Aorta (tissue), 5 donors: ENCODE measurements at regions not wholly inside any gene's neighbourhood (a gene's known extent, or its start where the extent isn't known, plus 50 kb on each side); places are given as distances from the start of the nearest gene placed in this dataset.
"Not testable (repeated sequence)": the region's sequence is repeated elsewhere in the genome, so short reads cannot be mapped to it uniquely, and the experiment has no call there.

ENCODE experiments used
- ATAC-seq: fragments of 200-7000 bp; cut with Tn5 transposase; one replicate; pipeline ENCODE4 v1.9.1; 2022; ENCODE audit warnings: moderate library complexity; ENCODE audit not compliant: low FRiP score
- DNase-seq, 2 donors: peaks; one replicate each; pipeline ENCODE4 v3.0.0-alpha.2; 2020
- H3K27ac ChIP-seq, 2 donors: one replicate each; pipeline ENCODE4 v1.5.1; 2013; ENCODE audit warnings: low read length in 2 of 2, mild to moderate bottlenecking in 2 of 2, moderate library complexity in 2 of 2, control low read depth in 1 of 2, inconsistent platforms in 1 of 2, low read depth in 1 of 2
- H3K27me3 ChIP-seq, 2 donors: one replicate each; pipeline ENCODE4 v1.6.1; 2013; ENCODE audit warnings: control low read depth in 1 of 2, low read length in 1 of 2, mild to moderate bottlenecking in 1 of 2, moderate library complexity in 1 of 2; ENCODE audit not compliant: insufficient read depth in 2 of 2, control insufficient read depth in 1 of 2
- H3K36me3 ChIP-seq, 2 donors: one replicate each; pipeline ENCODE4 v1.6.1; 2013; ENCODE audit warnings: control low read depth in 1 of 2, low read length in 1 of 2, mild to moderate bottlenecking in 1 of 2; ENCODE audit not compliant: insufficient read depth in 2 of 2, control insufficient read depth in 1 of 2
- H3K4me1 ChIP-seq, 2 donors: one replicate each; pipeline ENCODE4 v1.6.1; 2013; ENCODE audit warnings: low read length in 2 of 2, control low read depth in 1 of 2, mild to moderate bottlenecking in 1 of 2, moderate library complexity in 1 of 2; ENCODE audit not compliant: insufficient read depth in 2 of 2, control insufficient read depth in 1 of 2
- H3K4me3 ChIP-seq, 2 donors: one replicate each; pipeline ENCODE4 v1.5.1; 2013; ENCODE audit warnings: low read length in 2 of 2, control low read depth in 1 of 2, mild to moderate bottlenecking in 1 of 2
- H3K9me3 ChIP-seq: one replicate; pipeline ENCODE4 v1.6.1; 2013; ENCODE audit warnings: mild to moderate bottlenecking, low read length; ENCODE audit not compliant: control insufficient read depth
- WGBS, 2 donors: extraction: QIAGEN DNeasy Blood & Tissue Kit; methylation state at CpG; one replicate each; pipeline ENCODE4 v1.1.7; 2013; 5-methylcytosine and 5-hydroxymethylcytosine counted together
- intact Hi-C, 2 donors: fragments of 100-400 bp; cut with DNase I; formaldehyde crosslinking; loops; one replicate each; pipeline versions ENCODE4 v1.14.2 to v1.15.0; 2022
- donor health status: healthy with polysubstance abuse.
- donor health status: Bipolar disorder and iron deficiency.
- donor health status: DM: no; HTN: no; CAD: no.
- donor health status: DM: no; HTN: no; CAD: no.
- donor health status: DM: yes; HTN: yes; CAD: no.

- Histone ChIP-seq H3K27me3 (no peaks in the 10 kb centered on the region), H3K27ac (no peak overlapping the region), H3K4me1 (no peaks in the 10 kb centered on the region), H3K36me3 (no peaks in the 10 kb centered on the region), H3K4me3 (no peak overlapping the region), H3K9me3 (no peaks in the 10 kb centered on the region)
- ATAC-seq = no peak
- no peak for DNase-seq
- WGBS, 2 donors = 14 to 23% methylated on average over 3 of the region's 3 CpGs
- intact Hi-C loops = no loop called here
These were observed 920.5 kb downstream of the TLE4 start for GRCh38 chr9:80492221-80492620.

- no peak for ATAC-seq
- Histone ChIP-seq H3K36me3 (no peaks in the 10 kb centered on the region), H3K4me1 (no peaks in the 10 kb centered on the region), H3K27ac (no peak overlapping the region), H3K4me3 (no peak overlapping the region), H3K9me3 (no peaks in the 10 kb centered on the region), H3K27me3 (no peaks in the 10 kb centered on the region)
- DNase-seq = no peak
- 96% methylated on average over 4 of the region's 4 CpGs for WGBS, 2 donors
- intact Hi-C loops = no loop called here
These were observed 919.4 kb downstream of the TLE4 start for GRCh38 chr9:80491086-80491696.

- no peaks in the 10 kb centered on the region for H3K4me1 ChIP-seq
- intact Hi-C loops = no loop called here
- no peak for ATAC-seq
- DNase-seq = no peak
- H3K9me3 ChIP-seq = no peaks in the 10 kb centered on the region
- no peaks in the 10 kb centered on the region for H3K36me3 ChIP-seq
- H3K27me3 ChIP-seq = no peaks in the 10 kb centered on the region
- WGBS, 2 donors = 96 to 99% methylated on average over 4 of the region's 4 CpGs
- no peak overlapping the region for H3K4me3 ChIP-seq
- H3K27ac ChIP-seq = no peak overlapping the region
These were observed 917.6 kb downstream of the TLE4 start for GRCh38 chr9:80489329-80489728.

GRCh38 chr9:80485420-80486250 lies 913.9 kb downstream of the TLE4 start:
- Histone ChIP-seq H3K36me3 (no peaks in the 10 kb centered on the region), H3K4me3 (no peak overlapping the region), H3K4me1 (no peaks in the 10 kb centered on the region), H3K27ac (no peak overlapping the region), H3K27me3 (no peaks in the 10 kb centered on the region), H3K9me3 (peaks cover 9% of the 10 kb centered on the region)
- ATAC-seq (no peak), DNase-seq (no peak)
- WGBS, 2 donors = 16 to 38% methylated on average over 3 of the region's 3 CpGs
- intact Hi-C loops = no loop called here

- H3K27ac ChIP-seq, H3K36me3 ChIP-seq, H3K4me1 ChIP-seq, H3K9me3 ChIP-seq, H3K4me3 ChIP-seq, H3K27me3 ChIP-seq, intact Hi-C loops, ATAC-seq, DNase-seq: not testable (repeated sequence)
- WGBS, 2 donors = 69% methylated on average over 1 of the region's 1 CpG
These were observed 910.5 kb downstream of the TLE4 start for GRCh38 chr9:80482251-80482650.

GRCh38 chr9:80467632-80468031 lies 895.9 kb downstream of the TLE4 start:
- H3K27ac ChIP-seq = no peak overlapping the region
- 44 to 48% methylated on average over 3 of the region's 3 CpGs for WGBS, 2 donors
- H3K36me3 ChIP-seq = no peaks in the 10 kb centered on the region
- no peaks in the 10 kb centered on the region for H3K9me3 ChIP-seq
- H3K27me3 ChIP-seq = no peaks in the 10 kb centered on the region
- H3K4me1 ChIP-seq = no peaks in the 10 kb centered on the region
- intact Hi-C loops = no loop called here
- DNase-seq (no peak), ATAC-seq (peak; percentile 52)
- no peak overlapping the region for H3K4me3 ChIP-seq

- ATAC-seq (no peak), DNase-seq (no peak)
- Histone ChIP-seq H3K27me3 (no peaks in the 10 kb centered on the region), H3K27ac (no peak overlapping the region), H3K4me1 (no peaks in the 10 kb centered on the region), H3K9me3 (no peaks in the 10 kb centered on the region), H3K36me3 (no peaks in the 10 kb centered on the region), H3K4me3 (no peak overlapping the region)
- intact Hi-C loops = no loop called here
- 95 to 99% methylated on average over 3 of the region's 3 CpGs for WGBS, 2 donors
These were observed 893.8 kb downstream of the TLE4 start for GRCh38 chr9:80465556-80465955.

GRCh38 chr9:80449513-80449912 lies 877.7 kb downstream of the TLE4 start:
- Histone ChIP-seq H3K36me3 (no peaks in the 10 kb centered on the region), H3K4me1 (no peaks in the 10 kb centered on the region), H3K9me3 (peaks cover 2% of the 10 kb centered on the region), H3K27ac (no peak overlapping the region), H3K4me3 (no peak overlapping the region), H3K27me3 (no peaks in the 10 kb centered on the region)
- 62 to 69% methylated on average over 4 of the region's 4 CpGs for WGBS, 2 donors
- no peak for ATAC-seq
- DNase-seq = no peak
- intact Hi-C loops = no loop called here

GRCh38 chr9:80448996-80449395 lies 877.2 kb downstream of the TLE4 start:
- H3K27ac ChIP-seq = no peak overlapping the region
- DNase-seq (no peak), ATAC-seq (no peak)
- H3K4me1 ChIP-seq = no peaks in the 10 kb centered on the region
- H3K36me3 ChIP-seq = no peaks in the 10 kb centered on the region
- no peak overlapping the region for H3K4me3 ChIP-seq
- intact Hi-C loops = no loop called here
- peaks cover 2% of the 10 kb centered on the region for H3K9me3 ChIP-seq
- 86 to 90% methylated on average over 2 of the region's 2 CpGs for WGBS, 2 donors
- no peaks in the 10 kb centered on the region for H3K27me3 ChIP-seq
